ENCODE measurements at regions not wholly inside any gene's neighbourhood (a gene's known extent, or its start where the extent isn't known, plus 50 kb on each side); places are given as distances from the start of the nearest gene placed in this dataset.

- DNase-seq (ENCODE audit: insufficient read length, low spot score), result no peak
- TF ChIP-seq POU2F2 (IDR thresholded peaks at IDR 0.05; ENCODE audit: low read depth, low read length), result no peak
- TF ChIP-seq SPI1 (IDR thresholded peaks at IDR 0.05; ENCODE audit: low read depth, low read length), result no peak
- no peak for TF ChIP-seq TAF1 (IDR thresholded peaks at IDR 0.05; ENCODE audit: low read depth, low read length)
- no peak for TF ChIP-seq PAX5 (IDR thresholded peaks at IDR 0.05; ENCODE audit: insufficient read depth, low read length, severe bottlenecking)
- TF ChIP-seq POLR2AphosphoS5 (IDR thresholded peaks at IDR 0.05; ENCODE audit: low read depth, low read length), result no peak
- TF ChIP-seq POLR2A (IDR thresholded peaks at IDR 0.05; ENCODE audit: low read depth, low read length), result no peak
- no peak for FAIRE-seq
These were observed 119.7 kb upstream of the PRSS58 start for GRCh38 chr7:142377567-142377966.

- TF ChIP-seq SPI1 (IDR thresholded peaks at IDR 0.05; ENCODE audit: low read depth, low read length), result 0 out of 2 replicates have a peak, but pooled peaks have one; percentile 11
- TF ChIP-seq PAX5 (IDR thresholded peaks at IDR 0.05; ENCODE audit: insufficient read depth, low read length, severe bottlenecking), result no peak
- no peak for TF ChIP-seq POLR2AphosphoS5 (IDR thresholded peaks at IDR 0.05; ENCODE audit: low read depth, low read length)
- TF ChIP-seq POLR2A (IDR thresholded peaks at IDR 0.05; ENCODE audit: low read depth, low read length), result no peak
- TF ChIP-seq TAF1 (IDR thresholded peaks at IDR 0.05; ENCODE audit: low read depth, low read length), result no peak
- TF ChIP-seq POU2F2 (IDR thresholded peaks at IDR 0.05; ENCODE audit: low read depth, low read length), result no peak
- FAIRE-seq, result no peak
- DNase-seq (ENCODE audit: insufficient read length, low spot score), result no peak
These were observed 118.6 kb upstream of the PRSS58 start for GRCh38 chr7:142376356-142376997.

- no peak for TF ChIP-seq POLR2AphosphoS5 (IDR thresholded peaks at IDR 0.05; ENCODE audit: low read depth, low read length)
- FAIRE-seq (no peak), DNase-seq (ENCODE audit: insufficient read length, low spot score) (no peak)
These were observed 118.0 kb upstream of the PRSS58 start for GRCh38 chr7:142375710-142376313.

GRCh38 chr7:142372727-142373126 lies 114.9 kb upstream of the PRSS58 start:
- TF ChIP-seq PAX5 (IDR thresholded peaks at IDR 0.05; ENCODE audit: insufficient read depth, low read length, severe bottlenecking), result no peak
- no peak for TF ChIP-seq POLR2A (IDR thresholded peaks at IDR 0.05; ENCODE audit: low read depth, low read length)
- no peak for TF ChIP-seq POLR2AphosphoS5 (IDR thresholded peaks at IDR 0.05; ENCODE audit: low read depth, low read length)
- DNase-seq (ENCODE audit: insufficient read length, low spot score) (no peak), FAIRE-seq (no peak)

- TF ChIP-seq POLR2A (IDR thresholded peaks at IDR 0.05; ENCODE audit: low read depth, low read length) (no peak), TAF1 (IDR thresholded peaks at IDR 0.05; ENCODE audit: low read depth, low read length) (no peak)
- FAIRE-seq, result no peak
- no peak for DNase-seq (ENCODE audit: insufficient read length, low spot score)
These were observed 113.9 kb upstream of the PRSS58 start for GRCh38 chr7:142371586-142372377.

GRCh38 chr7:142365410-142365842 lies 107.6 kb upstream of the PRSS58 start:
- DNase-seq (ENCODE audit: insufficient read length, low spot score) (no peak), FAIRE-seq (no peak)
- TF ChIP-seq POLR2AphosphoS5 (IDR thresholded peaks at IDR 0.05; ENCODE audit: low read depth, low read length) (no peak), POU2F2 (IDR thresholded peaks at IDR 0.05; ENCODE audit: low read depth, low read length) (no peak), PAX5 (IDR thresholded peaks at IDR 0.05; ENCODE audit: insufficient read depth, low read length, severe bottlenecking) (no peak)

GRCh38 chr7:142364551-142364950 lies 106.7 kb upstream of the PRSS58 start:
- DNase-seq (ENCODE audit: insufficient read length, low spot score) (no peak), FAIRE-seq (no peak)
- no peak for TF ChIP-seq POLR2AphosphoS5 (IDR thresholded peaks at IDR 0.05; ENCODE audit: low read depth, low read length)
- no peak for TF ChIP-seq SPI1 (IDR thresholded peaks at IDR 0.05; ENCODE audit: low read depth, low read length)
- no peak for TF ChIP-seq POU2F2 (IDR thresholded peaks at IDR 0.05; ENCODE audit: low read depth, low read length)
- TF ChIP-seq PAX5 (IDR thresholded peaks at IDR 0.05; ENCODE audit: insufficient read depth, low read length, severe bottlenecking), result no peak
- TF ChIP-seq TAF1 (IDR thresholded peaks at IDR 0.05; ENCODE audit: low read depth, low read length), result no peak
- TF ChIP-seq POLR2A (IDR thresholded peaks at IDR 0.05; ENCODE audit: low read depth, low read length), result no peak

- FAIRE-seq (no peak), DNase-seq (ENCODE audit: insufficient read length, low spot score) (no peak)
- TF ChIP-seq POU2F2 (IDR thresholded peaks at IDR 0.05; ENCODE audit: low read depth, low read length) (no peak), POLR2A (IDR thresholded peaks at IDR 0.05; ENCODE audit: low read depth, low read length) (no peak), SPI1 (IDR thresholded peaks at IDR 0.05; ENCODE audit: low read depth, low read length) (no peak), TAF1 (IDR thresholded peaks at IDR 0.05; ENCODE audit: low read depth, low read length) (no peak), POLR2AphosphoS5 (IDR thresholded peaks at IDR 0.05; ENCODE audit: low read depth, low read length) (no peak), PAX5 (IDR thresholded peaks at IDR 0.05; ENCODE audit: insufficient read depth, low read length, severe bottlenecking) (no peak)
These were observed 104.5 kb upstream of the PRSS58 start for GRCh38 chr7:142362349-142362748.

- no peak for DNase-seq (ENCODE audit: insufficient read length, low spot score)
- TF ChIP-seq PAX5 (IDR thresholded peaks at IDR 0.05; ENCODE audit: insufficient read depth, low read length, severe bottlenecking) (no peak), SPI1 (IDR thresholded peaks at IDR 0.05; ENCODE audit: low read depth, low read length) (no peak), POU2F2 (IDR thresholded peaks at IDR 0.05; ENCODE audit: low read depth, low read length) (no peak), POLR2A (IDR thresholded peaks at IDR 0.05; ENCODE audit: low read depth, low read length) (no peak), TAF1 (IDR thresholded peaks at IDR 0.05; ENCODE audit: low read depth, low read length) (no peak), POLR2AphosphoS5 (IDR thresholded peaks at IDR 0.05; ENCODE audit: low read depth, low read length) (no peak)
- FAIRE-seq, result no peak
These were observed 101.9 kb upstream of the PRSS58 start for GRCh38 chr7:142359694-142360279.
